Skeletal muscle tissue (tissue), 3 donors: ENCODE measurements at regions not wholly inside any gene's neighbourhood (a gene's known extent, or its start where the extent isn't known, plus 50 kb on each side); places are given as distances from the start of the nearest gene placed in this dataset.

ENCODE experiments used
- H3K27ac ChIP-seq: one replicate; pipeline ENCODE4 v1.7.0; 2013; ENCODE audit warnings: mild to moderate bottlenecking, low read depth, low read length, inconsistent platforms
- H3K27me3 ChIP-seq, 3 donors: one replicate each; pipeline ENCODE4 v1.7.0; 2013; ENCODE audit warnings: low read length in 3 of 3; ENCODE audit not compliant: control insufficient read depth in 3 of 3, insufficient read depth in 3 of 3
- H3K36me3 ChIP-seq, 3 donors: one replicate each; pipeline ENCODE4 v1.7.0; 2013; ENCODE audit warnings: low read length in 3 of 3; ENCODE audit not compliant: control insufficient read depth in 3 of 3, insufficient read depth in 3 of 3
- H3K4me1 ChIP-seq, 3 donors: one replicate each; pipeline ENCODE4 v1.7.0; 2013; ENCODE audit warnings: low read length in 3 of 3, mild to moderate bottlenecking in 3 of 3; ENCODE audit not compliant: control insufficient read depth in 3 of 3, insufficient read depth in 3 of 3
- H3K4me3 ChIP-seq, 3 donors: one replicate each; pipeline ENCODE4 v1.7.0; 2013; ENCODE audit warnings: low read length in 3 of 3
- H3K9ac ChIP-seq, 3 donors: one replicate each; pipeline ENCODE4 v1.7.0; 2013; ENCODE audit warnings: low read length in 3 of 3, mild to moderate bottlenecking in 3 of 3, moderate library complexity in 2 of 3, low read depth in 1 of 3
- H3K9me3 ChIP-seq, 3 donors: one replicate each; pipeline ENCODE4 v1.7.0; 2013; ENCODE audit warnings: low read length in 3 of 3; ENCODE audit not compliant: control insufficient read depth in 3 of 3
- donor health status: Osteomylitis.

DNA sequence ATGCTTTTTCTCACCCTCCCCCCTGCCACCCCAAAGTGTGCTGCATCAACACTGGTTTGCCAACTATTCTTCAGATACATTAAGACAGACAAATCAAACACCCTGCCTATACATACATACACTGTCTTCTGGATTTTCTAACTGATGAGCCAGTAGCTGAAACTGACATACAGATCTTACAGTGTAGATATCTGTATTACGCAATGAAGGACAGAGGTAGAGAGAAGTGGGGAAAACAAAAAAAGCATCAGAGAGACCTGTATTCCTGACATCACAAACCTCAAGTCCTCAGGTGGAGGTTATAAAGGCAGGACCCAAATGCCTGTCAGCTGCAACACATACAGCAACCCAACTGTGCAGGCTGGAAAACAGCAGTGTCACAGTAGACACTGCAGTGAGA is 535.4 kb downstream of the HACE1 start:
- Histone ChIP-seq H3K9ac (no peak overlapping the region), H3K27ac (no peak overlapping the region), H3K9me3 (no peaks in the 10 kb centered on the region), H3K27me3 (no peaks in the 10 kb centered on the region), H3K4me3 (no peak overlapping the region), H3K36me3 (no peaks in the 10 kb centered on the region), H3K4me1 (no peaks in the 10 kb centered on the region)

DNA sequence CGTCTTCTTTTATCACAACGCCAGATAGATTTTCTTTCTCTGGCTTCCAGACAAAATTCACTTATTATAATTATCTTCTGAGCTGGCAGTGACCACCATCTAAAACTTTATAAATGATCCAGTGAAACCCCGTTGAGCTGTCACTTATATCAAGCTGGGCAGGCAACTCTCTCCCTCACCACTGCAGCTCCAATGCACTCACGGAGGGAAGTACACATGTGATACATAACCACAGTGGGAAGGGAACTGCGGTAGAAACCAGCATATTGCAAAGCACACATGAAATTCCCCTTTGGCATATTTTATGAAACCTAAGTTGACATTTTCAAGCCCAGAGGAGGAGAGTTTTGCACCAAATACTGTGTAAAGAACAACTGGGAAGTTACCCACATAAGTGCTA is 536.9 kb downstream of the HACE1 start:
- Histone ChIP-seq H3K4me3 (no peak overlapping the region), H3K27ac (no peak overlapping the region), H3K9ac (no peak overlapping the region), H3K4me1 (no peaks in the 10 kb centered on the region), H3K9me3 (no peaks in the 10 kb centered on the region), H3K36me3 (no peaks in the 10 kb centered on the region), H3K27me3 (no peaks in the 10 kb centered on the region)

- H3K27ac ChIP-seq: no peak overlapping the region
- no peak overlapping the region for H3K9ac ChIP-seq
- no peak overlapping the region for H3K4me3 ChIP-seq
- no peaks in the 10 kb centered on the region for H3K27me3 ChIP-seq
- H3K4me1 ChIP-seq: no peaks in the 10 kb centered on the region
- H3K9me3 ChIP-seq: no peaks in the 10 kb centered on the region
- no peaks in the 10 kb centered on the region for H3K36me3 ChIP-seq
These were observed 538.4 kb downstream of the HACE1 start for GRCh38 chr6:104321301-104321700.

- H3K27ac ChIP-seq: no peak overlapping the region
- no peaks in the 10 kb centered on the region for H3K27me3 ChIP-seq
- no peaks in the 10 kb centered on the region for H3K9me3 ChIP-seq
- no peaks in the 10 kb centered on the region for H3K36me3 ChIP-seq
- no peak overlapping the region for H3K4me3 ChIP-seq
- no peak overlapping the region for H3K9ac ChIP-seq
- H3K4me1 ChIP-seq: no peaks in the 10 kb centered on the region
These were observed 538.8 kb downstream of the HACE1 start for GRCh38 chr6:104320896-104321295.

DNA sequence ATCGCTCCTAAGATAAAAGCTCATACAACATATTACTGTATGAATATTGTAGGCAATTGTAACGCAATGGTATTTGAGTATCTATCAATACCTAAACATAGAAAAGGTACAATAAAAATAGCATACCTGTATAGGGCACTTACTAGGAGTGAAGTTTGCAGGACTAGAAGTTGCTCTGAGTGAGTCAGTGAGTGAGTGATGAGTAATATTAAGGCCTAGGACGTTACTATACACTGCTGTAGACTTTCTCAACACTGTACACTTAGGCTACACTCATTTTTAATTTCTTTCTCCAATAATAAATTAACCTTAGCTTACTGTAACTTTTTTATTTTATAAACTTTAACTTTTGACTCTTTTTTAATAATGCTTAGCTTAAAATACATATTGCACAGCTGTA is 546.9 kb downstream of the HACE1 start:
- H3K27me3 ChIP-seq: no peaks in the 10 kb centered on the region
- no peaks in the 10 kb centered on the region for H3K36me3 ChIP-seq
- H3K9me3 ChIP-seq: no peaks in the 10 kb centered on the region
- no peaks in the 10 kb centered on the region for H3K4me1 ChIP-seq
- H3K27ac ChIP-seq: no peak overlapping the region
- H3K4me3 ChIP-seq: no peak overlapping the region
- no peak overlapping the region for H3K9ac ChIP-seq

- H3K9me3 ChIP-seq: no peaks in the 10 kb centered on the region
- no peak overlapping the region for H3K4me3 ChIP-seq
- no peaks in the 10 kb centered on the region for H3K36me3 ChIP-seq
- no peaks in the 10 kb centered on the region for H3K4me1 ChIP-seq
- H3K27ac ChIP-seq: no peak overlapping the region
- no peak overlapping the region for H3K9ac ChIP-seq
- H3K27me3 ChIP-seq: no peaks in the 10 kb centered on the region
These were observed 553.5 kb downstream of the HACE1 start for GRCh38 chr6:104306211-104306610.

- Histone ChIP-seq H3K27ac (no peak overlapping the region), H3K4me1 (no peaks in the 10 kb centered on the region), H3K36me3 (no peaks in the 10 kb centered on the region), H3K9ac (no peak overlapping the region), H3K9me3 (no peaks in the 10 kb centered on the region), H3K4me3 (no peak overlapping the region), H3K27me3 (no peaks in the 10 kb centered on the region)
These were observed 554.5 kb downstream of the HACE1 start for GRCh38 chr6:104305206-104305605.

- no peak overlapping the region for H3K9ac ChIP-seq
- no peak overlapping the region for H3K27ac ChIP-seq
- H3K4me1 ChIP-seq: no peaks in the 10 kb centered on the region
- no peaks in the 10 kb centered on the region for H3K27me3 ChIP-seq
- H3K4me3 ChIP-seq: no peak overlapping the region
- H3K36me3 ChIP-seq: no peaks in the 10 kb centered on the region
- no peaks in the 10 kb centered on the region for H3K9me3 ChIP-seq
These were observed 557.8 kb downstream of the HACE1 start for GRCh38 chr6:104301951-104302350.

- H3K9ac ChIP-seq: no peak overlapping the region
- no peaks in the 10 kb centered on the region for H3K4me1 ChIP-seq
- no peak overlapping the region for H3K4me3 ChIP-seq
- H3K27me3 ChIP-seq: no peaks in the 10 kb centered on the region
- no peak overlapping the region for H3K27ac ChIP-seq
- H3K36me3 ChIP-seq: no peaks in the 10 kb centered on the region
- no peaks in the 10 kb centered on the region for H3K9me3 ChIP-seq
These were observed 573.1 kb downstream of the HACE1 start for GRCh38 chr6:104286641-104287040.

- Histone ChIP-seq H3K9me3 (no peaks in the 10 kb centered on the region), H3K4me3 (no peak overlapping the region), H3K36me3 (no peaks in the 10 kb centered on the region), H3K27me3 (no peaks in the 10 kb centered on the region), H3K27ac (no peak overlapping the region), H3K9ac (no peak overlapping the region), H3K4me1 (no peaks in the 10 kb centered on the region)
These were observed 574.8 kb downstream of the HACE1 start for GRCh38 chr6:104284872-104285271.

DNA sequence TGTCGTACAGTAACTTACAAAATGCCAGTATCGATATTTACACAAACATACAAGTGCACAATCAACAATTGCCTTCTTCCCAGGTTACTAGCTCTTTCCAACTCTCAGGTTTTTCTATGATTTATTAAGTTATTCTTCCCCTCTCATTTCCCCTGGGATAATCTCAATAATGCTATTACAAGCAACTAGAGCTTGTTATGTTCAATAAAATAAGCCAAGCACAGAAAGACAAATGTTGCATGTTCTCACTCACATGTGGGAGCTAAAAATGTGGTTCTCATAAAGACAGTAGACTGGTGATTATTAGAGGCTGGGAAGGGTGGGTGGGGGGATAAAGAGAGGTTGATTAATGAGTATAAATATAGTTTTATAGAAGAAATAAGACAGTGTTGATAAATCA is 577.1 kb downstream of the HACE1 start:
- Histone ChIP-seq H3K9ac (no peak overlapping the region), H3K4me1 (no peaks in the 10 kb centered on the region), H3K9me3 (no peaks in the 10 kb centered on the region), H3K4me3 (no peak overlapping the region), H3K36me3 (no peaks in the 10 kb centered on the region), H3K27me3 (no peaks in the 10 kb centered on the region), H3K27ac (no peak overlapping the region)
